ENCODE measurements at regions not wholly inside any gene's neighbourhood (a gene's known extent, or its start where the extent isn't known, plus 50 kb on each side); places are given as distances from the start of the nearest gene placed in this dataset.
A peak's percentile ranks its signal among the peaks of the same experiment; 100 is the strongest.

GRCh38 chrX:39320165-39320564, 518.9 kb downstream of the MID1IP1 start:
- DNase-seq = no peak
- Mint-ChIP-seq H3K27me3 (no peaks in the 10 kb centered on the region), H3K27ac (peak overlapping the region; percentile 78), H3K36me3 (ENCODE audit: low read depth) (peaks cover 69% of the 10 kb centered on the region), H3K4me3 (no peak overlapping the region), H3K9me3 (peaks cover 21% of the 10 kb centered on the region), H3K4me1 (peaks cover 48% of the 10 kb centered on the region)
- intact Hi-C loops (cut with micrococcal nuclease) = no loop called here

DNA sequence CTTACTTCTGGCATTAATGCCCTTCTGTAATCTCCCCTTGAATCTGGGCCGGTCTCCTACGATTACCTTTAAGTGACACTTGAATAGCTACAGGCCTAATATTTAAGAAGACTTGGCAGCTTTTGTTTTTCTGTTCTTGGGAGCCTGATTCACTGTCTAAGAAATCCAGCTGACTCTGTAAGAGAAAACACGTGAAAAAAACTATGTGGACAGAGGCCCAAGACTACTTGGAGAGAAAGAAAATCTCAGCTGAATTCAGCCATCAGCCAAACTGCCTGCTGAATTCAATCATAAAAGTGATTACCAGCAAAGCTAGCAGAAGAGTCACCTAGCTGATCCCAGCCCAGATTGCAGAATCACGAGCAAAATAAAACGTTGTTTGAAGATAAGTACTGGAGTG, 521.2 kb downstream of the MID1IP1 start:
- H3K4me3 Mint-ChIP-seq = no peak overlapping the region
- no peak for DNase-seq
- no peaks in the 10 kb centered on the region for H3K27me3 Mint-ChIP-seq
- intact Hi-C loops (cut with micrococcal nuclease) = no loop called here
- H3K9me3 Mint-ChIP-seq = peaks cover 16% of the 10 kb centered on the region
- peaks cover 69% of the 10 kb centered on the region for H3K36me3 Mint-ChIP-seq (ENCODE audit: low read depth)
- peaks cover 49% of the 10 kb centered on the region for H3K4me1 Mint-ChIP-seq
- no peak overlapping the region for H3K27ac Mint-ChIP-seq

DNA sequence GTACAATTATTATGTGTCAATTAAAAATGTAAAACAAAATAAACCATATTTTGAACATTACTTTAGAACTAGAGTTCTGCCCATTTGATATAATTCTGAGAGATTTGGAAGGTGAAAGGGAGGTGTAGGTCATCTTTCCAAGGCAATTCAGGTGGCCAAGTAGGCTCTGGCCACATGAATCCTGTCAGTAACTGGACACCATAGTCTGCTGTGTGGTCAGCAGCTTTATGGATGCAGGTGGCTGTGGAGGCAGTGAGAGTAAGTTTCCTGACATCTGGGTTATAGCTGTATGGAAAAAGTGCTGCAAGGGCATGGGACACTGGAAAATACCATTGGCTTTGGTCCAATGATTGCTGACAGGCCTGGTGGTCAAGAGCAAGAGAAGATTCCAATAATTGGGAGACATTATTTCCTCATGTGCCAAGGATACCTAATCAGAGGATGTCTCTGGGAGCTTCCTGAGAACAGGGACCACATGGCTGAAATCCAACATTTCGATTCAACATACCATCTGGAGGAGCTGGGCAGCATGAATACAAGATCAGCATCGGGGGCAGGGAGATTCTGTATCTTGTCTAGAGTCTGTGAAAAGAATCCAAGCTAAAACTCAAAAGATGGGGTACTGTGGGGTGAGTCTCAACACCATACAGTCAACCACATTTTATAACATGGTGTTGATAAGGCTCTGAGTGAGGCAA, 523.1 kb downstream of the MID1IP1 start:
- DNase-seq = no peak
- Mint-ChIP-seq H3K4me1 (peaks cover 55% of the 10 kb centered on the region), H3K27ac (peak overlapping the region; percentile 60), H3K27me3 (no peaks in the 10 kb centered on the region), H3K36me3 (ENCODE audit: low read depth) (peaks cover 58% of the 10 kb centered on the region), H3K9me3 (peaks cover 16% of the 10 kb centered on the region), H3K4me3 (peak overlapping the region; percentile 76)
- intact Hi-C loops (cut with micrococcal nuclease) = no loop called here

DNA sequence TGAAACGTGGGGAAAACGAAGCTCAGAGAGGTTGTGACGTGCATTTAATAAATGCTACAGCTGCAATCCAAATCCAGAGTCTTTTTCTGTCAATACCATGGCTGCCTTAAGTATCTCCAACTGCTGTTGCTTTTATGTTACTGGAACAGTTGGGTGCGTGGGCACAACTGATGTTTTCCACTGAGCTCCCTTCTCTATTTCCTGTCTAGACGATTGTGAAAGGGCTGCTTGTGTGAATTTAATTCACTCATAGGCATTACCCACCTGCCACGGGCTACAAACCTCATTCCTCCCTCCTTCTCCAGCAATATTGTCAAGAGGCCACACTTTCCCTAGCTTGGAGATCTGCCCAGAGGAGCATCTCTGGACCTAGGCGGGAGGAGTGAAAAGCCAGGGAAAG, 526.0 kb downstream of the MID1IP1 start:
- H3K27me3 Mint-ChIP-seq = no peaks in the 10 kb centered on the region
- peak overlapping the region; percentile 82 for H3K4me3 Mint-ChIP-seq
- H3K9me3 Mint-ChIP-seq = peaks cover 18% of the 10 kb centered on the region
- peaks cover 62% of the 10 kb centered on the region for H3K4me1 Mint-ChIP-seq
- peak overlapping the region; percentile 91 for H3K27ac Mint-ChIP-seq
- peak; percentile 67 for DNase-seq
- H3K36me3 Mint-ChIP-seq (ENCODE audit: low read depth) = peaks cover 35% of the 10 kb centered on the region
- intact Hi-C loops (cut with micrococcal nuclease) = loop anchor here (1.0 to 5.0 kb wide), 3 partner anchors 18 to 130 kb away; no protein-coding TSS in a partner anchor

DNA sequence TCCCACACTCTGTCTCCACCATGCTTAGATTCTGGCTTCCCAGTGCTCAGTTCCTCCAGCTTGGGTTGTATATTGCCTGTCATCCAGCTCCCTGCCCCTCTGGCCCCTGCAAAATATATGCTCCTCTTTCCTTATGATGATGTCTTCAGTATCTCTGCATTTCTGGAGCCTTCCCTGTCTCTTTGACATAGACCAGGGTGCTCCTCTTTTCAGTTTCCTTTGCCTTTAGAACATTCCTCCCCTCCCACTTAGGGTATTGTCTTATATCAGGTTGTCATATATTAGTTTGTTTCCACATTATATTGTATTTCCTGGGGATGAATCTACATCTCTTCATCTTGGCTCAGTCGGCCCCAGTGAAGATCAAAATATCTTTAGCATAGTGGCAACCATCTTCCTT, 526.4 kb downstream of the MID1IP1 start:
- Mint-ChIP-seq H3K4me3 (peak overlapping the region; percentile 82), H3K4me1 (peaks cover 66% of the 10 kb centered on the region), H3K9me3 (peaks cover 15% of the 10 kb centered on the region), H3K36me3 (ENCODE audit: low read depth) (peaks cover 32% of the 10 kb centered on the region), H3K27ac (peak overlapping the region; percentile 91), H3K27me3 (no peaks in the 10 kb centered on the region)
- no peak for DNase-seq
- intact Hi-C loops (cut with micrococcal nuclease) = loop anchor here (1.0 to 5.0 kb wide), 3 partner anchors 18 to 130 kb away; no protein-coding TSS in a partner anchor

DNA sequence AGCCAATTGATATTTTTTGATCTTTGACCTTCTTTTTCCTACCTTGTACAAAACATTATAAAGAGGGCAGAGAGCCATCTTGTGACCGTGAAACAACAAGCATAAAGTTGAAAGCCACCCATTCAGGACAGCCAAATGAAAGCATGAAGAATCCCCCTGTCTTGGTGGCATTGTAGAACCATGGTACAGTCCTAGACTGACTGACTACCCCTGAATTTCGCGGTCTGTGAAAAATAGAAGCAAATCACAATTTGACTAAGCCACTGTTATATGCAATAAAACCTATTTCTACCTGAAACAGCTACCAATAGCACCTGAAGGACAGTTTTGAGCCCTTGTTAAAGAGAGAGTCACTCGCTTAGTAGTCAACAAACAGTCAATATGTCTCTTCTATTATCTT, 527.4 kb downstream of the MID1IP1 start:
- Mint-ChIP-seq H3K4me3 (no peak overlapping the region), H3K27ac (peak overlapping the region; percentile 91), H3K9me3 (peaks cover 14% of the 10 kb centered on the region), H3K27me3 (no peaks in the 10 kb centered on the region), H3K36me3 (ENCODE audit: low read depth) (peaks cover 25% of the 10 kb centered on the region), H3K4me1 (peaks cover 66% of the 10 kb centered on the region)
- no peak for DNase-seq
- intact Hi-C loops (cut with micrococcal nuclease) = loop anchor here (5.0 kb wide), 2 partner anchors 36 to 131 kb away; no protein-coding TSS in a partner anchor

DNA sequence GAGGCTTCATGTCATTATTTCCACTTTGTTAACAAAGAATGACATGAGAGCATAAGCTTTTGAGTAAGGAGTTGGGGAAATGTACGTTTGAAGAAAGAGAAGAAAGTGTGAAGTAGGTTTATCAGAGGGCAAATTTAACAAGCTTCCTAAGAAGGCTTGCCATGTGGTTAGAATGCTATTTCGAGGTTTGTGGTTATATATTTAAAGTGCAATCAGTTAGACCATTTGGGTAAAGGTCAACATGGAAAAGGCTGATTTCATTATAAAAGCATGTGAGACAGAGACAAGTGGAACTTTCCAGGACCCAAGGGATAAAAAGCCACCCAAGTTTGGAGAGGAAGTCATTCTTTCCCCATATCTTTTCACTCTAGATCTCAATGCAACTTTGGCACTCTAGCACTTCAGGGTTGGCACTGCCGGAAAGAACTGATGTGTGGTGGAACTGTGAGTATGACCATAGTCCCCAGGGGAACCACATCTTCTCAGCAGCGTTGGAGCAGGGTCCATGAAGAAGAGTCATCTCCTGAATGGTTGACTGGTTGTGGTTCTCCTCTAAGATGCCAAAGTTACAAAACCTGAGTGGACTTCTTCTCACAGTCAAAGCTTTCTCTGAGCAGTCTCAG, 529.9 kb downstream of the MID1IP1 start:
- H3K27ac Mint-ChIP-seq = peak overlapping the region; percentile 91
- H3K4me1 Mint-ChIP-seq = peaks cover 63% of the 10 kb centered on the region
- peak; percentile 65 for DNase-seq
- intact Hi-C loops (cut with micrococcal nuclease) = loop anchor here (1.0 to 10.0 kb wide), 11 partner anchors 22 to 529 kb away; partner anchors contain the start of gene MID1IP1
- H3K4me3 Mint-ChIP-seq = peak overlapping the region; percentile 75
- no peaks in the 10 kb centered on the region for H3K27me3 Mint-ChIP-seq
- peaks cover 3% of the 10 kb centered on the region for H3K9me3 Mint-ChIP-seq
- H3K36me3 Mint-ChIP-seq (ENCODE audit: low read depth) = peaks cover 10% of the 10 kb centered on the region

DNA sequence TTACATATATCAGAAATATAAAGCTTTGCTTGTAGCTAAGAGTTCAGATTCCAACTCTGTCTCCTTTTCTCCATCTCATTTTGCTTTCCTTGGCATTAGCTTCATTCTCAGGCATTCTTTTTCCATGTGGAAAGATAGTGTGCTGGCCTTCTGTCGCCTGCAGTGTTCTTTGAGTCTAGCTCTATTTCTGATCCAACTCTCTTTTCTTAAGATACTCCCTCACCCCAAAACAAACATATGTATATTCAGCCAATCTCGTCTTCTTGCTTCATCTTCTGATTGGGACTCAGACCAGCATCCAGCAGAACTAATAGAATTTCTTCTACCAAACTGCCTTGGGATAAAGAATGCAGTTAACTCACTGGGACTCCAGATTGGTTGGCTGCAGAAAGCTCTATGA, 532.2 kb downstream of the MID1IP1 start:
- Mint-ChIP-seq H3K9me3 (peaks cover 3% of the 10 kb centered on the region), H3K27ac (peak overlapping the region; percentile 61), H3K27me3 (no peaks in the 10 kb centered on the region), H3K4me3 (no peak overlapping the region), H3K36me3 (ENCODE audit: low read depth) (peaks cover 6% of the 10 kb centered on the region), H3K4me1 (peaks cover 56% of the 10 kb centered on the region)
- intact Hi-C loops (cut with micrococcal nuclease) = loop anchor here (5.0 to 10.0 kb wide), 5 partner anchors 171 to 531 kb away; partner anchors contain the start of gene MID1IP1
- no peak for DNase-seq

GRCh38 chrX:39335513-39336235, 534.4 kb downstream of the MID1IP1 start:
- Mint-ChIP-seq H3K36me3 (ENCODE audit: low read depth) (peaks cover 8% of the 10 kb centered on the region), H3K9me3 (peaks cover 3% of the 10 kb centered on the region), H3K27ac (peak overlapping the region; percentile 95), H3K4me1 (peaks cover 41% of the 10 kb centered on the region), H3K27me3 (no peaks in the 10 kb centered on the region), H3K4me3 (no peak overlapping the region)
- no peak for DNase-seq
- intact Hi-C loops (cut with micrococcal nuclease) = loop anchor here (10.0 kb wide), 2 partner anchors 439 to 519 kb away; no protein-coding TSS in a partner anchor

GRCh38 chrX:39336671-39337311, 535.5 kb downstream of the MID1IP1 start:
- peak overlapping the region; percentile 95 for H3K27ac Mint-ChIP-seq
- peaks cover 8% of the 10 kb centered on the region for H3K36me3 Mint-ChIP-seq (ENCODE audit: low read depth)
- H3K9me3 Mint-ChIP-seq = peaks cover 14% of the 10 kb centered on the region
- intact Hi-C loops (cut with micrococcal nuclease) = loop anchor here (10.0 kb wide), 2 partner anchors 438 to 518 kb away; no protein-coding TSS in a partner anchor
- H3K27me3 Mint-ChIP-seq = no peaks in the 10 kb centered on the region
- peaks cover 34% of the 10 kb centered on the region for H3K4me1 Mint-ChIP-seq
- peak overlapping the region; percentile 55 for H3K4me3 Mint-ChIP-seq
- peak; percentile 78 for DNase-seq

DNA sequence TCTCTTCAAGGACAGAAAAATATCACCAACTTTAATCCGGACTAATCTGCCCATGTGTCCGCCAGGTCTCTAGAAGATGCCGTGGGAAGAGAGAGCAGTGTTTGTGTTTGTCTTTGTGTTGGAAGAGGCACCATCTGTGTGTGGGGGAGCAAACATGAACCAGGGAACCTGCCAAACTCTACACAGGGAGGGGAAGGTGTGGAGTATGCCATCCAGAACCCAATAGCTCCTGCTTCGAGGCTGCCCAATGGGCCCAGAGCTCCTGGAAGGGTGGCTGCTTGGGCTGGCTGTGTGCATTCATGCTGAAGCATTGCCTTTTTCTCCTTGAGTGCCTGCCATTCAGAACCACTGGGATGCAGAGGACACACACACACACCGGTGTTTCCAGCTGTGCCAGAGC, 536.2 kb downstream of the MID1IP1 start:
- Mint-ChIP-seq H3K4me1 (peaks cover 30% of the 10 kb centered on the region), H3K9me3 (peaks cover 11% of the 10 kb centered on the region), H3K27ac (peak overlapping the region; percentile 95), H3K27me3 (no peaks in the 10 kb centered on the region), H3K4me3 (peak overlapping the region; percentile 55), H3K36me3 (ENCODE audit: low read depth) (peaks cover 6% of the 10 kb centered on the region)
- intact Hi-C loops (cut with micrococcal nuclease) = loop anchor here (10.0 kb wide), 2 partner anchors 437 to 517 kb away; no protein-coding TSS in a partner anchor
- no peak for DNase-seq

DNA sequence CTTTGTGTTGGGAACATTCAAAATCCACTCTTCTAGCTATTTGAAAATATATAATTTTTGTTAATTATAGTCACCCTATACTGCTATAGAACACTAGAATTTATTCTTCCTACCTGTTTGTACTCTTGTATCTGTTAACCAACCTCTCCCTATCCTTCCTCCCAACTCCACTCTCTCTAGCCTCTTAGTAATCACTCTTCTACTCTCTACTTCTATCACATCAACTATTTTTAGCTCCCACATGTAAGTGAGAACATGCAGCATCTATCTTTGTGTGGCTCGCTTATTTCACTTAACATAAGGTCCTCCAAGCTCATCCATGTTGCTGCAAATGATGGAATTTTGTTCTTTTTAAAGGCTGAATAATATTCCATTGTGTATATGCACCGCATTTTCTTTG, 537.3 kb downstream of the MID1IP1 start:
- peak overlapping the region; percentile 79 for H3K27ac Mint-ChIP-seq

GRCh38 chrX:39356119-39356807, 555.0 kb downstream of the MID1IP1 start:
- intact Hi-C loops (cut with micrococcal nuclease) = loop anchor here (1.0 kb wide), 1 partner anchor 24 kb away; no protein-coding TSS in a partner anchor
- H3K4me3 Mint-ChIP-seq = no peak overlapping the region
- H3K9me3 Mint-ChIP-seq = peaks cover 5% of the 10 kb centered on the region
- H3K27me3 Mint-ChIP-seq = no peaks in the 10 kb centered on the region
- peaks cover 7% of the 10 kb centered on the region for H3K4me1 Mint-ChIP-seq
- no peak for DNase-seq
- H3K27ac Mint-ChIP-seq = peak overlapping the region; percentile 31
- H3K36me3 Mint-ChIP-seq (ENCODE audit: low read depth) = no peaks in the 10 kb centered on the region

More for the DNA sequence above, 537.3 kb downstream of the MID1IP1 start:
- H3K4me3 Mint-ChIP-seq = peak overlapping the region; percentile 29
- H3K36me3 Mint-ChIP-seq (ENCODE audit: low read depth) = peaks cover 5% of the 10 kb centered on the region
- H3K4me1 Mint-ChIP-seq = peaks cover 25% of the 10 kb centered on the region
- intact Hi-C loops (cut with micrococcal nuclease) = loop anchor here (10.0 kb wide), 2 partner anchors 436 to 516 kb away; no protein-coding TSS in a partner anchor
- no peak for DNase-seq
- H3K27me3 Mint-ChIP-seq = no peaks in the 10 kb centered on the region
- H3K9me3 Mint-ChIP-seq = peaks cover 11% of the 10 kb centered on the region
